NCI-H82 treated with DMSO at 0.1 percent for 48 hours (cell line): ENCODE measurements at regions not wholly inside any gene's neighbourhood (a gene's known extent, or its start where the extent isn't known, plus 50 kb on each side); places are given as distances from the start of the nearest gene placed in this dataset.

ENCODE experiments used
- DNase-seq: peaks from one replicate; lab custom pipeline; 2025; ENCODE audit not compliant: unreplicated experiment; lab: John Stamatoyannopoulos, UW

GRCh38 chr5:160906090-160906489 lies 54.1 kb upstream of the ATP10B start:
- no peak for DNase-seq

- DNase-seq: no peak
These were observed 53.3 kb upstream of the ATP10B start for GRCh38 chr5:160905285-160905684.

GRCh38 chr5:160904591-160904990 lies 52.6 kb upstream of the ATP10B start:
- DNase-seq: no peak

GRCh38 chr5:160903551-160903950 lies 51.5 kb upstream of the ATP10B start:
- no peak for DNase-seq

GRCh38 chr5:160903076-160903475 lies 51.1 kb upstream of the ATP10B start:
- DNase-seq: no peak
